HepG2 (cell line): ENCODE measurements at regions not wholly inside any gene's neighbourhood (a gene's known extent, or its start where the extent isn't known, plus 50 kb on each side); places are given as distances from the start of the nearest gene placed in this dataset.

Experiments used
- ATAC-seq: fragments of 200-7000 bp; cut with Tn5 transposase; 3 replicates; pipeline ENCODE4 v1.9.1; 2020; ENCODE audit warnings: mild to moderate bottlenecking, moderate library complexity
- BruUV-seq: library from RNA; stranded (reverse); fragments of 400-500 nt; replicated peaks from 2 replicates; lab custom pipeline; 2021; lab: Mats Ljungman, UMichigan
- CTCF ChIA-PET: fragments of 300-600 bp; formaldehyde crosslinking; extraction: SDS; loops from one replicate; lab custom pipeline; 2021; ENCODE audit warnings: low total read pairs, inconsistent platforms, low intra/inter-chr PET ratio; lab: Yijun Ruan, JAX
- POLR2A ChIA-PET: fragments of 350-600 bp; sonication (Branson Sonifier 250); formaldehyde crosslinking; loops from one replicate; lab custom pipeline; 2020; ENCODE audit warnings: antibody characterized with exemption, inconsistent platforms; lab: Yijun Ruan, JAX
- DNase-seq: peaks from one replicate; pipeline ENCODE4 v3.0.0-alpha.2; 2015; ENCODE audit warnings: low spot score
- FAIRE-seq: peaks from 3 replicates; lab custom pipeline; 2011; peaks lifted over from hg19 to GRCh38; lab: Jason Lieb, UNC
- H2AFZ ChIP-seq: one replicate; pipeline ENCODE4 v1.6.1; 2011; ENCODE audit warnings: low read length, inconsistent platforms
- H3K27ac ChIP-seq: fragments of 300-600 bp; 3 replicates; pipeline ENCODE4 v1.8.0; 2011; ENCODE audit warnings: mixed run types, mild to moderate bottlenecking, mixed read lengths, low read length, inconsistent platforms; ENCODE audit not compliant: insufficient read depth; ENCODE audit errors: extremely low read length
- H3K27me3 ChIP-seq, 2 experiments: fragments of 200-600 bp in 1 of 2; 2 replicates in 1 of 2; 3 replicates in 1 of 2; pipeline versions ENCODE4 v1.6.0 to v1.8.0; 2011; ENCODE audit warnings: low read length in 2 of 2, mild to moderate bottlenecking in 2 of 2, moderate library complexity in 2 of 2, inconsistent platforms in 1 of 2; ENCODE audit not compliant: insufficient read depth in 2 of 2, control insufficient read depth in 1 of 2
- H3K36me3 ChIP-seq, 2 experiments: fragments of 200-600 bp in 1 of 2; replicated peaks in 1 of 2; 2 replicates in 1 of 2; 3 replicates in 1 of 2; pipeline versions ENCODE4 v1.5.1 to v1.8.0; 2011; ENCODE audit warnings: low read length in 2 of 2, inconsistent platforms in 1 of 2; ENCODE audit not compliant: insufficient read depth in 2 of 2, control insufficient read depth in 1 of 2
- H3K4me1 ChIP-seq: 2 replicates; pipeline ENCODE4 v1.5.1; 2012; ENCODE audit warnings: low read length, inconsistent platforms; ENCODE audit not compliant: insufficient read depth
- H3K4me2 ChIP-seq: 2 replicates; pipeline ENCODE4 v1.6.0; 2011; ENCODE audit warnings: low read depth, low read length, inconsistent platforms
- H3K4me3 ChIP-seq, 3 experiments: fragments of 200-600 bp in 1 of 3; sonication (generic), shearing (Covaris generic) in 1 of 3; replicated peaks in 1 of 3; 2 replicates each; pipeline ENCODE4 v1.5.1; 2011 to 2016; ENCODE audit warnings: low read length in 3 of 3, inconsistent platforms in 2 of 3, low read depth in 2 of 3, mild to moderate bottlenecking in 2 of 3, control low read depth in 1 of 3, mixed read lengths in 1 of 3; ENCODE audit not compliant: insufficient read depth in 1 of 3
- H3K79me2 ChIP-seq: one replicate; pipeline ENCODE4 v1.6.1; 2011; ENCODE audit warnings: low read length, inconsistent platforms; ENCODE audit not compliant: insufficient read depth
- H3K9ac ChIP-seq: 2 replicates; pipeline ENCODE4 v1.6.0; 2011; ENCODE audit warnings: mild to moderate bottlenecking, low read depth, low read length, inconsistent platforms; ENCODE audit not compliant: insufficient read depth
- H3K9me3 ChIP-seq: 2 replicates; pipeline ENCODE4 v1.5.1; 2012; ENCODE audit warnings: mild to moderate bottlenecking, low read length
- H4K20me1 ChIP-seq: 2 replicates; pipeline ENCODE4 v1.6.0; 2011; ENCODE audit warnings: inconsistent platforms, mild to moderate bottlenecking, low read length, moderate library complexity; ENCODE audit not compliant: insufficient read depth
- JUNB ChIP-seq: sonication (generic); formaldehyde crosslinking; IDR thresholded peaks from 2 replicates; pipeline ENCODE4 v1.8.0; 2022; ENCODE audit warnings: missing genetic modification reagents, mild to moderate bottlenecking, borderline replicate concordance
- MAZ ChIP-seq, 2 experiments: sonication (generic) in 1 of 2; formaldehyde crosslinking in 1 of 2; IDR thresholded peaks; 2 replicates each; pipeline versions ENCODE4 v1.5.0 to v1.6.1; 2012 to 2020; ENCODE audit warnings: low read depth in 2 of 2, mild to moderate bottlenecking in 2 of 2, borderline replicate concordance in 1 of 2, improper control_type of control experiment in 1 of 2, low read length in 1 of 2, missing genetic modification reagents in 1 of 2, moderate library complexity in 1 of 2
- PRDM15 ChIP-seq: sonication (generic); formaldehyde crosslinking; IDR thresholded peaks from 2 replicates; pipeline ENCODE4 v1.4.0; 2020; ENCODE audit warnings: missing genetic modification reagents
- ZMYM3 ChIP-seq: sonication (generic); formaldehyde crosslinking; IDR thresholded peaks from 2 replicates; pipeline ENCODE4 v1.5.1; 2020; ENCODE audit warnings: mild to moderate bottlenecking, missing genetic modification reagents
- ZNF768 ChIP-seq: sonication (generic); formaldehyde crosslinking; IDR thresholded peaks from 2 replicates; pipeline ENCODE4 v1.4.0; 2020; ENCODE audit warnings: missing genetic modification reagents
- WGBS: methylation state at CpG from one replicate; pipeline ENCODE4 v1.1.6; 2017; ENCODE audit warnings: low lambda C conversion rate; 5-methylcytosine and 5-hydroxymethylcytosine counted together
- in situ Hi-C: cut with HindIII; loops from 2 replicates; pipeline ENCODE4 v1.10.0; 2017; ENCODE audit warnings: low pct_unique_long_range_greater_than_20kb; ENCODE audit not compliant: extremely low pct_ligation_motif_present
- intact Hi-C: fragments of 100-400 bp; cut with micrococcal nuclease; formaldehyde crosslinking; loops from one replicate; pipeline ENCODE4 v1.10.0; 2022; ENCODE audit not compliant: unreplicated experiment

- TF ChIP-seq PRDM15 (CRISPR knock-in tag), result no peak
- TF ChIP-seq, all 625 proteins: peak for 0
Measured at GRCh38 chr16:87243478-87243877, 73.7 kb downstream of the C16orf95 start (continued).

- H3K4me1 ChIP-seq, result peaks cover 58% of the 10 kb centered on the region
- no peaks in the 10 kb centered on the region for H3K27me3 ChIP-seq
- intact Hi-C loops, result no loop called here
- ATAC-seq (no peak), FAIRE-seq (no peak), DNase-seq (no peak)
- 66% methylated on average over 7 of the region's 7 CpGs for whole genome bisulfite sequencing
- TF ChIP-seq MAZ (IDR thresholded peaks at IDR 0.05; ENCODE audit: borderline replicate concordance, low read depth, low read length) (no peak), MAZ (CRISPR knock-in tag; IDR thresholded peaks at IDR 0.05; ENCODE audit: low read depth) (no peak), JUNB (CRISPR knock-in tag) (no peak), ZNF768 (CRISPR knock-in tag) (peak; percentile 95), ZMYM3 (peak; percentile 88; the same call in 1 of the 2 replicates)
- CTCF ChIA-PET, result no interaction called here
- no peak overlapping the region for H3K9ac ChIP-seq
- no peaks in the 10 kb centered on the region for H3K36me3 ChIP-seq
- in situ Hi-C loops, result no loop called here
- no peaks in the 10 kb centered on the region for H3K9me3 ChIP-seq
- H3K79me2 ChIP-seq, result no peaks in the 10 kb centered on the region
- no peak overlapping the region for H3K4me2 ChIP-seq
- BruUV-seq, result no TSS peak
- no peak overlapping the region for H3K27ac ChIP-seq
- H3K4me3 ChIP-seq, result no peak overlapping the region
- POLR2A ChIA-PET, result no interaction called here
- H2AFZ ChIP-seq, result no peak overlapping the region
- H4K20me1 ChIP-seq, result no peaks in the 10 kb centered on the region
Measured at GRCh38 chr16:87244636-87245197, 72.5 kb downstream of the C16orf95 start.
